ENCODE measurements at regions not wholly inside any gene's neighbourhood (a gene's known extent, or its start where the extent isn't known, plus 50 kb on each side); places are given as distances from the start of the nearest gene placed in this dataset.
"Not testable (repeated sequence)": the region's sequence is repeated elsewhere in the genome, so short reads cannot be mapped to it uniquely, and the experiment has no call there.

GRCh38 chr16:86345516-86345915 lies 164.8 kb upstream of the FOXF1 start:
- Histone ChIP-seq H3K4me1 (ENCODE audit: control insufficient read depth in 1 of 2, insufficient read depth in 2 of 2, low read length in 2 of 2) (no peaks in the 10 kb centered on the region), H3K36me3 (ENCODE audit: control insufficient read depth in 1 of 2, insufficient read depth in 2 of 2, low read length in 1 of 2) (no peaks in the 10 kb centered on the region), H3K4me3 (ENCODE audit: low read length in 2 of 2) (no peak overlapping the region), H3K27me3 (ENCODE audit: control insufficient read depth in 1 of 2, insufficient read depth in 2 of 2, low read length in 1 of 2) (no peaks in the 10 kb centered on the region), H3K27ac (ENCODE audit: low read depth in 1 of 2, low read length in 2 of 2) (no peak overlapping the region), H3K9me3 (ENCODE audit: control insufficient read depth, low read length) (no peaks in the 10 kb centered on the region)
- intact Hi-C loops (cut with DNase I), result loop anchor here in 1 of 2 donors (2.0 kb wide), 1 partner anchor 21 kb away; no protein-coding TSS in a partner anchor
- ATAC-seq (ENCODE audit: low FRiP score) (no peak), DNase-seq (peak in 1 of 2 donors; percentile 15)
- WGBS, 2 donors, result 47 to 63% methylated on average over 9 to 12 of the region's 12 CpGs

DNA sequence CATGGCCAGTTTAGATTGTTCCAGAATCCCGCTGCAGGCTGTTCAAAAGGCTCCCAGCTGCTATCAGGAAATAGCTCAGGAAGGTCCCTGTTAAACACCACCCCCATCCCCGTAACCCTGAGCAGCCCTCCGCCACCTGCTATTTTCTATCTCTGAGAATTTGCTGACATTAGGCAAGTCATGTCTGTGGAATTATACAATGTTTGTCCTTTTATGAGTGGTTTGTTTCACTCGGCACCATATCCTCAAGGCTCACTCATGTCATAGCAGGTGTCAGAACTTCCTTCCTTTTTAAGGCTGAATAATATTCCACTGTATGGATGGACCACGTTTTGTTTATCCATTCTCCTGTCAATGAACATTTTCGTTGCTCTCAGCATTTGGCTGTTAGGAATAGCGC lies 164.3 kb upstream of the FOXF1 start:
- Histone ChIP-seq H3K9me3 (ENCODE audit: control insufficient read depth, low read length) (no peaks in the 10 kb centered on the region), H3K36me3 (ENCODE audit: control insufficient read depth in 1 of 2, insufficient read depth in 2 of 2, low read length in 1 of 2) (no peaks in the 10 kb centered on the region), H3K4me3 (ENCODE audit: low read length in 2 of 2) (no peak overlapping the region), H3K4me1 (ENCODE audit: control insufficient read depth in 1 of 2, insufficient read depth in 2 of 2, low read length in 2 of 2) (no peaks in the 10 kb centered on the region), H3K27me3 (ENCODE audit: control insufficient read depth in 1 of 2, insufficient read depth in 2 of 2, low read length in 1 of 2) (no peaks in the 10 kb centered on the region), H3K27ac (ENCODE audit: low read depth in 1 of 2, low read length in 2 of 2) (no peak overlapping the region)
- intact Hi-C loops (cut with DNase I), result no loop called here
- no peak for DNase-seq
- ATAC-seq (ENCODE audit: low FRiP score), result no peak
- 83 to 89% methylated on average over 7 of the region's 7 CpGs for WGBS, 2 donors

- whole genome bisulfite sequencing, 2 donors, result 80% methylated on average over 3 of the region's 3 CpGs
- no peak for ATAC-seq (ENCODE audit: low FRiP score)
- DNase-seq, result no peak
- intact Hi-C loops (cut with DNase I), result no loop called here
- no peaks in the 10 kb centered on the region for H3K4me1 ChIP-seq (ENCODE audit: control insufficient read depth in 1 of 2, insufficient read depth in 2 of 2, low read length in 2 of 2)
- H3K27ac ChIP-seq (ENCODE audit: low read depth in 1 of 2, low read length in 2 of 2), result no peak overlapping the region
- no peaks in the 10 kb centered on the region for H3K36me3 ChIP-seq (ENCODE audit: control insufficient read depth in 1 of 2, insufficient read depth in 2 of 2, low read length in 1 of 2)
- H3K9me3 ChIP-seq (ENCODE audit: control insufficient read depth, low read length), result no peaks in the 10 kb centered on the region
- no peaks in the 10 kb centered on the region for H3K27me3 ChIP-seq (ENCODE audit: control insufficient read depth in 1 of 2, insufficient read depth in 2 of 2, low read length in 1 of 2)
- no peak overlapping the region for H3K4me3 ChIP-seq (ENCODE audit: low read length in 2 of 2)
Measured at GRCh38 chr16:86347090-86347489, 163.2 kb upstream of the FOXF1 start.

DNA sequence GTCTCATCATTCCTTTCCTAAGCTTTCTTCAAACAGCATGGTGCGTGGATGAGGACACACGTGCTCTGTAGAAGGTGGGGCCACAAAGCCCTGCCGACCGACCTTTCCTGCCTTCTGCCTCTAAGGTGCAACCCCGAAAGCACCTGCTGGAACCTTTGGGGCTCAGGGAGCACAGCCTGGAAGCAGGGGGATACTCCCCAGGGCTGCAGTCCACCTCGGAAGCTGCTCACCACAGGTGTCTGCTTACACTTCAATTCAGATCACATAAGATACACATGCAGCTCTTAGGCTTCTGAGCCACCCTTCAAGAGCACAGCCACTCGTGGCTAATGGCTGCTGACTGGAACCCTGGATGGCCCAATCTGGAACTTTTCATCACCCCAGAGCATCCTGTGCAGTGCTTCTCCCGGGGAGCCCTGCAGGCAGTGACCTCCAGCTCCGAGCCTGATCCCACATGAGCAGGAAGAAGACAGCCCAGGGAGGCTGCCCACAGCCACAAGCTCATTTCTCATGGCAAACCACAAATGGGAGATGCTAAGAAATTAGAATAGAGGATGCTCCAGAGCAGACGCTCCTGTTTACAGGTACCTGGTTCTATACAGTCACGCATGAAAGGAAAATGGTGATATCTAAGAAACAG lies 162.3 kb upstream of the FOXF1 start:
- intact Hi-C loops (cut with DNase I), result no loop called here
- no peak overlapping the region for H3K4me3 ChIP-seq (ENCODE audit: low read length in 2 of 2)
- no peaks in the 10 kb centered on the region for H3K9me3 ChIP-seq (ENCODE audit: control insufficient read depth, low read length)
- 77 to 80% methylated on average over 11 of the region's 11 CpGs for WGBS, 2 donors
- H3K4me1 ChIP-seq (ENCODE audit: control insufficient read depth in 1 of 2, insufficient read depth in 2 of 2, low read length in 2 of 2), result no peaks in the 10 kb centered on the region
- DNase-seq, result peak in 1 of 2 donors; percentile 31
- ATAC-seq (ENCODE audit: low FRiP score), result no peak
- H3K27me3 ChIP-seq (ENCODE audit: control insufficient read depth in 1 of 2, insufficient read depth in 2 of 2, low read length in 1 of 2), result no peaks in the 10 kb centered on the region
- H3K36me3 ChIP-seq (ENCODE audit: control insufficient read depth in 1 of 2, insufficient read depth in 2 of 2, low read length in 1 of 2), result no peaks in the 10 kb centered on the region
- H3K27ac ChIP-seq (ENCODE audit: low read depth in 1 of 2, low read length in 2 of 2), result no peak overlapping the region

DNA sequence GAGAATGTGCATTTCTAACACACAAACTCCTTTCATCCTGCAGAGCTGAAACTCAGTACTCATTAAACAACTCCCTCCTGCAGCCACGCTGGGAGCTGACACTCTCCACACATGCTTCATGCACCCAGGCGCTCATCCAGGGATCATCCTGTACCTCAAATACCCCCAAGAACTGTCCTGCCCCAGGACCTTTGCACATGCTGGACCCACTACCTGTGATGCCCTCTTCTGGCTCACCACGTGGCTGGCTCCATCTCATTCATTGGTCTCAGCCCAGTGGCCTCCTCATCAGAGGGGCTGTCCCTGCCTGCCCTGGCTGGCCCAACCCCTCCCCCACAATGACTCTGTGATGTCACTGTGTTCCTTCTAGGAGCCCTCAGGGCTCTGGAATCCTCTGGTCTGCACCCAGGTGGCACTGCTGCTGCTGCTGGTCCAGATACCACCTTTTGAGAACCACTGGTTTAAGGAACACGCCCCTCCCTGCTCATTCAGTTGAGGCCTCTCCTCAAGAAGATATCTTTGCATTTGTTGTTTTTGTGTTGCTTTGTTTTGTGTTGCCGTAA lies 160.9 kb upstream of the FOXF1 start:
- H3K27me3 ChIP-seq (ENCODE audit: control insufficient read depth in 1 of 2, insufficient read depth in 2 of 2, low read length in 1 of 2), result no peaks in the 10 kb centered on the region
- intact Hi-C loops (cut with DNase I), result no loop called here
- H3K36me3 ChIP-seq (ENCODE audit: control insufficient read depth in 1 of 2, insufficient read depth in 2 of 2, low read length in 1 of 2), result no peaks in the 10 kb centered on the region
- no peak for ATAC-seq (ENCODE audit: low FRiP score)
- no peaks in the 10 kb centered on the region for H3K9me3 ChIP-seq (ENCODE audit: control insufficient read depth, low read length)
- peak; percentile 17 to 61 for DNase-seq
- no peak overlapping the region for H3K27ac ChIP-seq (ENCODE audit: low read depth in 1 of 2, low read length in 2 of 2)
- 87 to 89% methylated on average over 5 of the region's 5 CpGs for WGBS, 2 donors
- H3K4me1 ChIP-seq (ENCODE audit: control insufficient read depth in 1 of 2, insufficient read depth in 2 of 2, low read length in 2 of 2), result no peaks in the 10 kb centered on the region
- no peak overlapping the region for H3K4me3 ChIP-seq (ENCODE audit: low read length in 2 of 2)

- H3K4me1 ChIP-seq (ENCODE audit: control insufficient read depth in 1 of 2, insufficient read depth in 2 of 2, low read length in 2 of 2), result no peaks in the 10 kb centered on the region
- intact Hi-C loops (cut with DNase I), result no loop called here
- DNase-seq (no peak), ATAC-seq (ENCODE audit: low FRiP score) (no peak)
- no peak overlapping the region for H3K4me3 ChIP-seq (ENCODE audit: low read length in 2 of 2)
- peaks cover 2% of the 10 kb centered on the region for H3K9me3 ChIP-seq (ENCODE audit: control insufficient read depth, low read length)
- no peaks in the 10 kb centered on the region for H3K27me3 ChIP-seq (ENCODE audit: control insufficient read depth in 1 of 2, insufficient read depth in 2 of 2, low read length in 1 of 2)
- 50 to 56% methylated on average over 5 of the region's 5 CpGs for WGBS, 2 donors
- no peak overlapping the region for H3K27ac ChIP-seq (ENCODE audit: low read depth in 1 of 2, low read length in 2 of 2)
- H3K36me3 ChIP-seq (ENCODE audit: control insufficient read depth in 1 of 2, insufficient read depth in 2 of 2, low read length in 1 of 2), result no peaks in the 10 kb centered on the region
Measured at GRCh38 chr16:86350289-86350688, 160.0 kb upstream of the FOXF1 start.

DNA sequence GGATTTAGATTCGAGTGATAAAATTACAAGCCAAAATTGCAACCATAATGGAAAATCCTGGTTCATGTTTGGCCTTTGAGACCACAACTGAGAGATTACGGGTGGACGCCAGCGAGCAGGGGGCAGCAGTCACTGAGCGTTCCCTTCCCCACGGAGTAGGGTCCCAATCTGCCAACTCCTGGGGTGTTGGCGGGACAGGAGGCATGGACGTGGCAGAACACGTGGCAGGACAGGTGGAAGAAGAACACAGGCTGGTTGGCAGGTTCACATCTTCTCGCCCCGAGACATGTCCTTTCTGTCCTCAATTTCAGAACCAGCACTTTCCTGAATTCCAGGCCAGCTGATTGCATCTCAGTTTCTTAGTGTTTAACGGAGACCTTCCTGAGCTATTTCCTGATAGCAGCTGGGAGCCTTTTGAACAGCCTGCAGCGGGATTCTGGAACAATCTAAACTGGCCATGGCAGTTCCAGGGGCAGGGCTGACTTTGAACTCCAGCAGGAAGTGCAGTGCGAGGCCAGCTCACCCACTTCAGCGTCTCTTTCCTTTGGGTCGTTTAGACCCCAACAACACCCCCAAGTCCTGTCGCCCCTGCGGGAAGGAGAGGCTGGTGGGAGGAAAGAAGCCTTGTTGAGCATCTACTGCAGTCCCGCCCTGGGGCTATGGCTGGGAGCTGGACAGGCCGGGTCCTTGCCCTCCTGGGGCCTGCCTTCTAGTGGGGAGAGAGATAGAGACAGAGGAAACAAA lies 159.1 kb upstream of the FOXF1 start:
- H3K4me1 ChIP-seq (ENCODE audit: control insufficient read depth in 1 of 2, insufficient read depth in 2 of 2, low read length in 2 of 2), result no peaks in the 10 kb centered on the region
- H3K27ac ChIP-seq (ENCODE audit: low read depth in 1 of 2, low read length in 2 of 2), result no peak overlapping the region
- ATAC-seq (ENCODE audit: low FRiP score) (no peak), DNase-seq (peak; percentile 10 to 40)
- no peaks in the 10 kb centered on the region for H3K36me3 ChIP-seq (ENCODE audit: control insufficient read depth in 1 of 2, insufficient read depth in 2 of 2, low read length in 1 of 2)
- intact Hi-C loops (cut with DNase I), result no loop called here
- peaks cover 8% of the 10 kb centered on the region for H3K9me3 ChIP-seq (ENCODE audit: control insufficient read depth, low read length)
- no peaks in the 10 kb centered on the region for H3K27me3 ChIP-seq (ENCODE audit: control insufficient read depth in 1 of 2, insufficient read depth in 2 of 2, low read length in 1 of 2)
- 31 to 40% methylated on average over 20 of the region's 20 CpGs for WGBS, 2 donors
- no peak overlapping the region for H3K4me3 ChIP-seq (ENCODE audit: low read length in 2 of 2)

DNA sequence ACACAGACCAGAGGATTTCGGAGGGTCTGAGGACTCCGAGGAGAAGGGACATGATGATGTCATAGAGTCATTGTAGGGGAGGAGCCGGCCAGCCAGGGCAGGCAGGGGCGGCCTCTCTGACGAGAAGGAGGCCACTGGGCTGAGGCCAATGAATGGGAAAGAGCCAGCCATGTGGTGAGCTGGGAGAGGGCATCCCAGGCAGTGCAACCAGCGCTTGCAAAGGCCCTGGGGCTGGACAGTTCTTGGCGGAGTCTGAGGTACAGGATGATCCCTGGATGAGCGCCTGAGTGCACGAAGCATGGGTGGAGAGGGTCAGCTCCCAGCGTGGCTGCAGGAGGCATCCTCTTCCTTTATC lies 158.6 kb upstream of the FOXF1 start:
- WGBS, 2 donors, result 71 to 74% methylated on average over 10 of the region's 10 CpGs
- H3K27me3 ChIP-seq (ENCODE audit: control insufficient read depth in 1 of 2, insufficient read depth in 2 of 2, low read length in 1 of 2); H3K4me1 ChIP-seq (ENCODE audit: control insufficient read depth in 1 of 2, insufficient read depth in 2 of 2, low read length in 2 of 2); intact Hi-C loops (cut with DNase I); ATAC-seq (ENCODE audit: low FRiP score); H3K36me3 ChIP-seq (ENCODE audit: control insufficient read depth in 1 of 2, insufficient read depth in 2 of 2, low read length in 1 of 2); H3K9me3 ChIP-seq (ENCODE audit: control insufficient read depth, low read length); H3K27ac ChIP-seq (ENCODE audit: low read depth in 1 of 2, low read length in 2 of 2); H3K4me3 ChIP-seq (ENCODE audit: low read length in 2 of 2): not testable (repeated sequence)
- DNase-seq, result peak; percentile 45 to 65

- WGBS, 2 donors, result 83 to 85% methylated on average over 11 of the region's 11 CpGs
- Histone ChIP-seq H3K27me3 (ENCODE audit: control insufficient read depth in 1 of 2, insufficient read depth in 2 of 2, low read length in 1 of 2) (peaks cover 0 to 2% of the 10 kb centered on the region in 2 donors), H3K9me3 (ENCODE audit: control insufficient read depth, low read length) (peaks cover 13% of the 10 kb centered on the region), H3K4me3 (ENCODE audit: low read length in 2 of 2) (no peak overlapping the region), H3K36me3 (ENCODE audit: control insufficient read depth in 1 of 2, insufficient read depth in 2 of 2, low read length in 1 of 2) (no peaks in the 10 kb centered on the region), H3K4me1 (ENCODE audit: control insufficient read depth in 1 of 2, insufficient read depth in 2 of 2, low read length in 2 of 2) (no peaks in the 10 kb centered on the region), H3K27ac (ENCODE audit: low read depth in 1 of 2, low read length in 2 of 2) (no peak overlapping the region)
- intact Hi-C loops (cut with DNase I), result no loop called here
- no peak for ATAC-seq (ENCODE audit: low FRiP score)
- peak in 1 of 2 donors; percentile 22 for DNase-seq
Measured at GRCh38 chr16:86353148-86353547, 157.2 kb upstream of the FOXF1 start.
